ENCODE measurements at regions not wholly inside any gene's neighbourhood (a gene's known extent, or its start where the extent isn't known, plus 50 kb on each side); places are given as distances from the start of the nearest gene placed in this dataset.

GRCh38 chr9:26527931-26528330 is 364.7 kb downstream of the CAAP1 start:
- no peak for DNase-seq (ENCODE audit: low spot score)
- Histone ChIP-seq H3K4me1 (ENCODE audit: insufficient read depth, low read length, poor library complexity, severe bottlenecking) (no peaks in the 10 kb centered on the region), H3K4me3 (ENCODE audit: low read depth, low read length, poor library complexity, severe bottlenecking) (no peak overlapping the region), H3K36me3 (ENCODE audit: insufficient read depth, low read length, poor library complexity, severe bottlenecking) (no peaks in the 10 kb centered on the region), H3K27ac (ENCODE audit: low read depth, low read length, poor library complexity, severe bottlenecking) (no peak overlapping the region), H3K27me3 (replicated peaks; ENCODE audit: insufficient read depth, low read depth, low read length, poor library complexity) (no peaks in the 10 kb centered on the region), H3K9me3 (ENCODE audit: low read depth, low read length, poor library complexity, severe bottlenecking) (no peaks in the 10 kb centered on the region)
- no TSS peak for BruUV-seq (replicated peaks)
- ChIA-PET CTCF (no interaction called here), POLR2A (ENCODE audit: low non-redundant PET) (no interaction called here)
- intact Hi-C loops (cut with micrococcal nuclease; ENCODE audit: unreplicated experiment): no loop called here
- TF ChIP-seq EZH2 (IDR thresholded peaks at IDR 0.05; ENCODE audit: borderline replicate concordance, low read depth, low read length, poor library complexity, severe bottlenecking) (no peak), CTCF (conservative IDR thresholded peaks at IDR 0.05; ENCODE audit: low read depth, low read length) (no peak)

GRCh38 chr9:26524267-26524666 is 368.3 kb downstream of the CAAP1 start:
- TF ChIP-seq CTCF (conservative IDR thresholded peaks at IDR 0.05; ENCODE audit: low read depth, low read length) (no peak), EZH2 (IDR thresholded peaks at IDR 0.05; ENCODE audit: borderline replicate concordance, low read depth, low read length, poor library complexity, severe bottlenecking) (no peak)
- ChIA-PET POLR2A (ENCODE audit: low non-redundant PET) (no interaction called here), CTCF (no interaction called here)
- intact Hi-C loops (cut with micrococcal nuclease; ENCODE audit: unreplicated experiment): no loop called here
- Histone ChIP-seq H3K27ac (ENCODE audit: low read depth, low read length, poor library complexity, severe bottlenecking) (no peak overlapping the region), H3K4me3 (ENCODE audit: low read depth, low read length, poor library complexity, severe bottlenecking) (no peak overlapping the region), H3K27me3 (replicated peaks; ENCODE audit: insufficient read depth, low read depth, low read length, poor library complexity) (no peaks in the 10 kb centered on the region), H3K9me3 (ENCODE audit: low read depth, low read length, poor library complexity, severe bottlenecking) (no peaks in the 10 kb centered on the region), H3K36me3 (ENCODE audit: insufficient read depth, low read length, poor library complexity, severe bottlenecking) (no peaks in the 10 kb centered on the region), H3K4me1 (ENCODE audit: insufficient read depth, low read length, poor library complexity, severe bottlenecking) (no peaks in the 10 kb centered on the region)
- BruUV-seq (replicated peaks): no TSS peak
- DNase-seq (ENCODE audit: low spot score): no peak

GRCh38 chr9:26523577-26523976 is 369.0 kb downstream of the CAAP1 start:
- no peak overlapping the region for H3K27ac ChIP-seq (ENCODE audit: low read depth, low read length, poor library complexity, severe bottlenecking)

More at GRCh38 chr9:26523577-26523976, 369.0 kb downstream of the CAAP1 start:
- CTCF ChIA-PET: no interaction called here
- no peak for TF ChIP-seq CTCF (conservative IDR thresholded peaks at IDR 0.05; ENCODE audit: low read depth, low read length)
- TF ChIP-seq EZH2 (IDR thresholded peaks at IDR 0.05; ENCODE audit: borderline replicate concordance, low read depth, low read length, poor library complexity, severe bottlenecking): no peak
- Histone ChIP-seq H3K9me3 (ENCODE audit: low read depth, low read length, poor library complexity, severe bottlenecking) (no peaks in the 10 kb centered on the region), H3K4me3 (ENCODE audit: low read depth, low read length, poor library complexity, severe bottlenecking) (no peak overlapping the region), H3K4me1 (ENCODE audit: insufficient read depth, low read length, poor library complexity, severe bottlenecking) (no peaks in the 10 kb centered on the region), H3K36me3 (ENCODE audit: insufficient read depth, low read length, poor library complexity, severe bottlenecking) (no peaks in the 10 kb centered on the region), H3K27me3 (replicated peaks; ENCODE audit: insufficient read depth, low read depth, low read length, poor library complexity) (no peaks in the 10 kb centered on the region)
- no peak for DNase-seq (ENCODE audit: low spot score)
- intact Hi-C loops (cut with micrococcal nuclease; ENCODE audit: unreplicated experiment): no loop called here
- no TSS peak for BruUV-seq (replicated peaks)
- POLR2A ChIA-PET (ENCODE audit: low non-redundant PET): no interaction called here

Measured in A673 (cell line).